NB4 (cell line): ENCODE measurements at regions not wholly inside any gene's neighbourhood (a gene's known extent, or its start where the extent isn't known, plus 50 kb on each side); places are given as distances from the start of the nearest gene placed in this dataset.

Source experiments
- CTCF ChIP-seq: IDR thresholded peaks from one replicate; pipeline ENCODE4 v1.5.1; 2012; ENCODE audit warnings: low read depth, low read length
- MYC ChIP-seq: IDR thresholded peaks from 2 replicates; pipeline ENCODE4 v1.6.1; 2011; ENCODE audit warnings: low read depth, low read length
- POLR2A ChIP-seq: IDR thresholded peaks from 2 replicates; pipeline ENCODE4 v1.6.1; 2011; ENCODE audit warnings: mild to moderate bottlenecking; ENCODE audit not compliant: insufficient read length; ENCODE audit errors: extremely low read depth

DNA sequence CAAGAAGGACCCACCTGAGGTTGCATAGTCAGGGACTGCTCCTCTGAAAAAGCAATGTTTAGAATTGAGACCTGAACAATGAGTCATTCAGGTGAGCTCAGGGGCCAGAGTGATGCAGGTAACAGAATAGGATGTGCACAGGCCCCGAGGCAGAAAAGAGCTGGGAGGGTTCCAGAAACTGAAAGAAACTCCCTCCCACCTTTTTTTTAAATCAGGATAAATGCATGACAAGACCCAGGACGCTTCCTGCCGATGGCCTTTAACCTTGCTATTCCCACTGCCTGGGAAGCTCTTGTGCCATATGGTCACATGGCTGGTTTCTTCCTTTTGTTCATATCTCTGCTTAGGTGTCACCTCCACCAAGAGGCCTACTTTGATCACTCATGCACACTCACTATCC, 214.2 kb upstream of the ZBED5 start:
- no peak for TF ChIP-seq POLR2A
- no peak for TF ChIP-seq CTCF
- no peak for TF ChIP-seq MYC
